ENCODE measurements at regions not wholly inside any gene's neighbourhood (a gene's known extent, or its start where the extent isn't known, plus 50 kb on each side); places are given as distances from the start of the nearest gene placed in this dataset.

- TF ChIP-seq CTCF (IDR thresholded peaks at IDR 0.05) = no peak
- Mint-ChIP-seq H3K9me3 (peaks cover 33% of the 10 kb centered on the region), H3K4me3 (no peak overlapping the region), H3K27me3 (ENCODE audit: insufficient read depth) (no peaks in the 10 kb centered on the region), H3K36me3 (ENCODE audit: low read depth) (no peaks in the 10 kb centered on the region), H3K4me1 (ENCODE audit: low read depth) (no peaks in the 10 kb centered on the region), H3K27ac (no peak overlapping the region)
- DNase-seq = no peak
Measured at GRCh38 chr3:95254758-95255157, 1191.9 kb downstream of the NSUN3 start.

DNA sequence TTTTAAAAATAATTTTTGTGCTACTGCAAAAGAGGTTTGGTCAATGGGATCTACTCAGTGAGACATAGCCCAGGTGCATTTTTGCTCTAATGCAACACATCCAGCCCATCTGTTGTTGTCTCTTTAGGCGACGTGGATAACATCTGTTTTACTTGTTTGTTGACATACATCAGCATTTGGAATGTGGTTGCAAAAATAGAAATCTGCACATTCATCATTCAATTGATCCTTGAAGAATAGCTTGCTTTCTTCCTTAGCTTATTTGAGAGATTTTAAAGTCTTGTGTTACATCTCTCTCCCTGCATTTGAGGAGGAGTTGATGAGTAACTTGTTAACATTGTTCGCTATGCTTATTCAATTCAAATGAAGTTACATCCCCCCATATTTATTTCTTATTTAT, 1202.3 kb downstream of the NSUN3 start:
- Mint-ChIP-seq H3K27me3 (ENCODE audit: insufficient read depth) (peaks cover 1% of the 10 kb centered on the region; the same call in 1 of the 2 replicates), H3K4me1 (ENCODE audit: low read depth) (no peaks in the 10 kb centered on the region), H3K4me3 (no peak overlapping the region), H3K9me3 (peaks cover 14% of the 10 kb centered on the region), H3K27ac (no peak overlapping the region), H3K36me3 (ENCODE audit: low read depth) (no peaks in the 10 kb centered on the region)
- DNase-seq = no peak
- no peak for TF ChIP-seq CTCF (IDR thresholded peaks at IDR 0.05)

DNA sequence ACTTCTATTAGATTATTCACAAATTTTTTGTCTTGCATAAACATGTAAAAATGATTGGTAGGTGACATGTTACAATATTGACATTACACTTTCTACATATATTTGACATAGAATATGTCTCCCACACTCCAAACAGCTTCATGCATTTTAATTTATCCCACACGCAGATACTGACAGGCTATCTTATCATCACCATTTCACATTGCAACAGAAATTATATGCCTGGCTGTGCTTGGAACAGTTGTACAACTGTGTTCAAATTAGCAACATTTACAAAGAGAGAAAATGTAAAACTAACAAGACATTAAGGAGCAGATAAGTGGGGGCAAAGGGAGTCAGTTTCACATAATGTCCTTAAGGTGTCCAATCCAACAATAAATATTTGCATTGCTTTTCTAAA, 1208.5 kb downstream of the NSUN3 start:
- Mint-ChIP-seq H3K36me3 (ENCODE audit: low read depth) (no peaks in the 10 kb centered on the region), H3K27me3 (ENCODE audit: insufficient read depth) (peaks cover 1% of the 10 kb centered on the region; the same call in 1 of the 2 replicates), H3K9me3 (peaks cover 28% of the 10 kb centered on the region), H3K27ac (no peak overlapping the region), H3K4me1 (ENCODE audit: low read depth) (no peaks in the 10 kb centered on the region), H3K4me3 (no peak overlapping the region)
- DNase-seq = no peak
- no peak for TF ChIP-seq CTCF (IDR thresholded peaks at IDR 0.05)

- no peak for TF ChIP-seq CTCF (IDR thresholded peaks at IDR 0.05)
- H3K27ac Mint-ChIP-seq = no peak overlapping the region
- no peak overlapping the region for H3K4me3 Mint-ChIP-seq
- peaks cover 28% of the 10 kb centered on the region for H3K9me3 Mint-ChIP-seq
- H3K27me3 Mint-ChIP-seq (ENCODE audit: insufficient read depth) = peaks cover 1% of the 10 kb centered on the region; the same call in 1 of the 2 replicates
- H3K36me3 Mint-ChIP-seq (ENCODE audit: low read depth) = no peaks in the 10 kb centered on the region
- no peak for DNase-seq
- H3K4me1 Mint-ChIP-seq (ENCODE audit: low read depth) = no peaks in the 10 kb centered on the region
Measured at GRCh38 chr3:95272166-95272565, 1209.3 kb downstream of the NSUN3 start.

- Mint-ChIP-seq H3K4me3 (no peak overlapping the region), H3K27me3 (ENCODE audit: insufficient read depth) (peaks cover 1% of the 10 kb centered on the region; the same call in 1 of the 2 replicates), H3K27ac (no peak overlapping the region), H3K36me3 (ENCODE audit: low read depth) (no peaks in the 10 kb centered on the region), H3K4me1 (ENCODE audit: low read depth) (no peaks in the 10 kb centered on the region), H3K9me3 (peaks cover 28% of the 10 kb centered on the region)
- DNase-seq = no peak
- TF ChIP-seq CTCF (IDR thresholded peaks at IDR 0.05) = no peak
Measured at GRCh38 chr3:95272781-95273180, 1209.9 kb downstream of the NSUN3 start.

DNA sequence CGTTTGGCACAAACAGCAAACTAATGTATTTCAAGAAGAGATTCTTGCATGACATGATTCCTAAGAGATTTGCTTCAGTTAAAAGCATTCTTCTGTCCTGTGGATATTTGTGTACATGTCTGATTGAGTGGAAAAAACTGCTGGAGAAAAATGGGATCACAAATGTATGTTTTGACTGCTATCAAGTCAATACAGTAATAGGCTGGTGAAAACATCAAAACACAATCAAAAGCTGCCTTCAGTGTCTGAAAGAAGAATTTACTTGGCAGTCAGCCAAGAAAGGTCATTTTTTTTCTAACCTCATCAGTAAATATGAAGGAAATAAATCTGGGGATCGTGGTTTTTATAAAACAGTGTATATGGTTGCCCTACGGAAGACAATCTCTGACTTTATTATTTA, 1214.8 kb downstream of the NSUN3 start:
- no peaks in the 10 kb centered on the region for H3K4me1 Mint-ChIP-seq (ENCODE audit: low read depth)
- DNase-seq = no peak
- no peak overlapping the region for H3K4me3 Mint-ChIP-seq
- H3K9me3 Mint-ChIP-seq = peaks cover 18% of the 10 kb centered on the region
- no peak for TF ChIP-seq CTCF (IDR thresholded peaks at IDR 0.05)
- no peak overlapping the region for H3K27ac Mint-ChIP-seq
- H3K36me3 Mint-ChIP-seq (ENCODE audit: low read depth) = no peaks in the 10 kb centered on the region
- H3K27me3 Mint-ChIP-seq (ENCODE audit: insufficient read depth) = no peaks in the 10 kb centered on the region

Data from HFFc6 (cell line).